H1 (cell line): ENCODE measurements at regions not wholly inside any gene's neighbourhood (a gene's known extent, or its start where the extent isn't known, plus 50 kb on each side); places are given as distances from the start of the nearest gene placed in this dataset.

Experiments
- EP300 ChIP-seq, 2 experiments: IDR thresholded peaks; 1 replicate in 1 of 2; 2 replicates in 1 of 2; pipeline ENCODE4 v1.6.1; 2011 to 2012; ENCODE audit warnings: low read depth in 2 of 2, low read length in 2 of 2, mild to moderate bottlenecking in 2 of 2, borderline replicate concordance in 1 of 2, inconsistent platforms in 1 of 2, moderate library complexity in 1 of 2
- MAFK ChIP-seq: IDR thresholded peaks from 2 replicates; pipeline ENCODE4 v1.6.1; 2012; ENCODE audit warnings: low read depth, mild to moderate bottlenecking, improper control_type of control experiment, low read length
- RXRA ChIP-seq: IDR thresholded peaks from 2 replicates; pipeline ENCODE4 v1.6.1; 2011; ENCODE audit warnings: low read depth, mild to moderate bottlenecking, low read length, moderate library complexity; ENCODE audit not compliant: insufficient read depth
- USF2 ChIP-seq: IDR thresholded peaks from 2 replicates; pipeline ENCODE4 v1.6.1; 2011; ENCODE audit warnings: low read length, improper control_type of control experiment
- TF ChIP-seq, protein P1 (sequence below): fragments of 300-600 bp; sonication (generic); IDR thresholded peaks from 2 replicates; pipeline ENCODE4 v1.7.1; 2012; ENCODE audit warnings: low read length, moderate library complexity, mild to moderate bottlenecking, inconsistent platforms; ENCODE audit not compliant: insufficient replicate concordance

- TF ChIP-seq, protein P1, sequence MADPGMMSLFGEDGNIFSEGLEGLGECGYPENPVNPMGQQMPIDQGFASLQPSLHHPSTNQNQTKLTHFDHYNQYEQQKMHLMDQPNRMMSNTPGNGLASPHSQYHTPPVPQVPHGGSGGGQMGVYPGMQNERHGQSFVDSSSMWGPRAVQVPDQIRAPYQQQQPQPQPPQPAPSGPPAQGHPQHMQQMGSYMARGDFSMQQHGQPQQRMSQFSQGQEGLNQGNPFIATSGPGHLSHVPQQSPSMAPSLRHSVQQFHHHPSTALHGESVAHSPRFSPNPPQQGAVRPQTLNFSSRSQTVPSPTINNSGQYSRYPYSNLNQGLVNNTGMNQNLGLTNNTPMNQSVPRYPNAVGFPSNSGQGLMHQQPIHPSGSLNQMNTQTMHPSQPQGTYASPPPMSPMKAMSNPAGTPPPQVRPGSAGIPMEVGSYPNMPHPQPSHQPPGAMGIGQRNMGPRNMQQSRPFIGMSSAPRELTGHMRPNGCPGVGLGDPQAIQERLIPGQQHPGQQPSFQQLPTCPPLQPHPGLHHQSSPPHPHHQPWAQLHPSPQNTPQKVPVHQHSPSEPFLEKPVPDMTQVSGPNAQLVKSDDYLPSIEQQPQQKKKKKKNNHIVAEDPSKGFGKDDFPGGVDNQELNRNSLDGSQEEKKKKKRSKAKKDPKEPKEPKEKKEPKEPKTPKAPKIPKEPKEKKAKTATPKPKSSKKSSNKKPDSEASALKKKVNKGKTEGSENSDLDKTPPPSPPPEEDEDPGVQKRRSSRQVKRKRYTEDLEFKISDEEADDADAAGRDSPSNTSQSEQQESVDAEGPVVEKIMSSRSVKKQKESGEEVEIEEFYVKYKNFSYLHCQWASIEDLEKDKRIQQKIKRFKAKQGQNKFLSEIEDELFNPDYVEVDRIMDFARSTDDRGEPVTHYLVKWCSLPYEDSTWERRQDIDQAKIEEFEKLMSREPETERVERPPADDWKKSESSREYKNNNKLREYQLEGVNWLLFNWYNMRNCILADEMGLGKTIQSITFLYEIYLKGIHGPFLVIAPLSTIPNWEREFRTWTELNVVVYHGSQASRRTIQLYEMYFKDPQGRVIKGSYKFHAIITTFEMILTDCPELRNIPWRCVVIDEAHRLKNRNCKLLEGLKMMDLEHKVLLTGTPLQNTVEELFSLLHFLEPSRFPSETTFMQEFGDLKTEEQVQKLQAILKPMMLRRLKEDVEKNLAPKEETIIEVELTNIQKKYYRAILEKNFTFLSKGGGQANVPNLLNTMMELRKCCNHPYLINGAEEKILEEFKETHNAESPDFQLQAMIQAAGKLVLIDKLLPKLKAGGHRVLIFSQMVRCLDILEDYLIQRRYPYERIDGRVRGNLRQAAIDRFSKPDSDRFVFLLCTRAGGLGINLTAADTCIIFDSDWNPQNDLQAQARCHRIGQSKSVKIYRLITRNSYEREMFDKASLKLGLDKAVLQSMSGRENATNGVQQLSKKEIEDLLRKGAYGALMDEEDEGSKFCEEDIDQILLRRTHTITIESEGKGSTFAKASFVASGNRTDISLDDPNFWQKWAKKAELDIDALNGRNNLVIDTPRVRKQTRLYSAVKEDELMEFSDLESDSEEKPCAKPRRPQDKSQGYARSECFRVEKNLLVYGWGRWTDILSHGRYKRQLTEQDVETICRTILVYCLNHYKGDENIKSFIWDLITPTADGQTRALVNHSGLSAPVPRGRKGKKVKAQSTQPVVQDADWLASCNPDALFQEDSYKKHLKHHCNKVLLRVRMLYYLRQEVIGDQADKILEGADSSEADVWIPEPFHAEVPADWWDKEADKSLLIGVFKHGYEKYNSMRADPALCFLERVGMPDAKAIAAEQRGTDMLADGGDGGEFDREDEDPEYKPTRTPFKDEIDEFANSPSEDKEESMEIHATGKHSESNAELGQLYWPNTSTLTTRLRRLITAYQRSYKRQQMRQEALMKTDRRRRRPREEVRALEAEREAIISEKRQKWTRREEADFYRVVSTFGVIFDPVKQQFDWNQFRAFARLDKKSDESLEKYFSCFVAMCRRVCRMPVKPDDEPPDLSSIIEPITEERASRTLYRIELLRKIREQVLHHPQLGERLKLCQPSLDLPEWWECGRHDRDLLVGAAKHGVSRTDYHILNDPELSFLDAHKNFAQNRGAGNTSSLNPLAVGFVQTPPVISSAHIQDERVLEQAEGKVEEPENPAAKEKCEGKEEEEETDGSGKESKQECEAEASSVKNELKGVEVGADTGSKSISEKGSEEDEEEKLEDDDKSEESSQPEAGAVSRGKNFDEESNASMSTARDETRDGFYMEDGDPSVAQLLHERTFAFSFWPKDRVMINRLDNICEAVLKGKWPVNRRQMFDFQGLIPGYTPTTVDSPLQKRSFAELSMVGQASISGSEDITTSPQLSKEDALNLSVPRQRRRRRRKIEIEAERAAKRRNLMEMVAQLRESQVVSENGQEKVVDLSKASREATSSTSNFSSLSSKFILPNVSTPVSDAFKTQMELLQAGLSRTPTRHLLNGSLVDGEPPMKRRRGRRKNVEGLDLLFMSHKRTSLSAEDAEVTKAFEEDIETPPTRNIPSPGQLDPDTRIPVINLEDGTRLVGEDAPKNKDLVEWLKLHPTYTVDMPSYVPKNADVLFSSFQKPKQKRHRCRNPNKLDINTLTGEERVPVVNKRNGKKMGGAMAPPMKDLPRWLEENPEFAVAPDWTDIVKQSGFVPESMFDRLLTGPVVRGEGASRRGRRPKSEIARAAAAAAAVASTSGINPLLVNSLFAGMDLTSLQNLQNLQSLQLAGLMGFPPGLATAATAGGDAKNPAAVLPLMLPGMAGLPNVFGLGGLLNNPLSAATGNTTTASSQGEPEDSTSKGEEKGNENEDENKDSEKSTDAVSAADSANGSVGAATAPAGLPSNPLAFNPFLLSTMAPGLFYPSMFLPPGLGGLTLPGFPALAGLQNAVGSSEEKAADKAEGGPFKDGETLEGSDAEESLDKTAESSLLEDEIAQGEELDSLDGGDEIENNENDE, result no peak
- TF ChIP-seq USF2 (no peak), RXRA (no peak), EP300 (IDR thresholded peaks at IDR 0.05; ENCODE audit: borderline replicate concordance in 1 of 2, low read depth in 2 of 2, low read length in 2 of 2) (no peak), MAFK (no peak)
Observed at GRCh38 chr2:121129692-121130091, 155.3 kb downstream of the TFCP2L1 start (continued).
